ENCODE measurements at regions not wholly inside any gene's neighbourhood (a gene's known extent, or its start where the extent isn't known, plus 50 kb on each side); places are given as distances from the start of the nearest gene placed in this dataset.

DNA sequence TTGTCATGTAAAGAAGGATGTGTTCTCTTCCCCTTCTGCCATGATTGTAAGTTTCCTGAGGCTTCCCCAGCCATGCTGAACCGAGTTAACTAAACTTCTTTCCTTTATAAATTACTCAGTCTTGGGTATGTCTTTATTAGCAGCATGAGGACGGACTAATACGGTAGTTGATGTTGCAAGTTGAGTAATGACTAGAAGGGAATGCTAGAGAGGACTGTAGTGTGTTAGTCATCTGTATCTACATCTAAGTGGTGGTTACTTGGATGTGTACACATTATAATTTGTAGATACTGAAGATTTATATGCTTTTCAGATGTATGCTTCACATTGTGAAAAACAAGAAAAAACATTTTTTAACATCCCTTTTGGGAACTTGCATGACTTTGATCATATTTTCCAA is 244.6 kb downstream of the POLR1F start (continued):
- TF ChIP-seq REST (IDR thresholded peaks at IDR 0.05; ENCODE audit: unreplicated experiment) = no peak
- no peak for TF ChIP-seq ZNF114 (CRISPR knock-in tag; IDR thresholded peaks at IDR 0.05)
- no peak for TF ChIP-seq NANOG (IDR thresholded peaks at IDR 0.05; ENCODE audit: borderline replicate concordance)
- TF ChIP-seq EZH2 (IDR thresholded peaks at IDR 0.05; ENCODE audit: low read depth, unreplicated experiment) = no peak

- no peaks in the 10 kb centered on the region for H3K27me3 Mint-ChIP-seq (ENCODE audit: insufficient read depth, low read depth, poor library complexity)
- Histone ChIP-seq H3K36me3 (ENCODE audit: insufficient read depth) (no peaks in the 10 kb centered on the region), H4K20me1 (replicated peaks; ENCODE audit: insufficient read depth) (no peaks in the 10 kb centered on the region), H3K27ac (ENCODE audit: low read depth) (no peak overlapping the region), H3K4me2 (no peak overlapping the region), H3F3A (replicated peaks; ENCODE audit: low read depth) (no peaks in the 10 kb centered on the region), H3K27me3 (ENCODE audit: insufficient read depth) (no peaks in the 10 kb centered on the region), H3K9me2 (ENCODE audit: insufficient read depth) (no peaks in the 10 kb centered on the region), H3K4me3 (no peak overlapping the region), H3K79me2 (replicated peaks; ENCODE audit: insufficient read depth) (no peaks in the 10 kb centered on the region), H2AFZ (no peak overlapping the region), H3K4me1 (ENCODE audit: insufficient read depth) (no peaks in the 10 kb centered on the region)
- no peaks in the 10 kb centered on the region for H3K36me3 Mint-ChIP-seq (ENCODE audit: low read depth)
- DNase-seq (ENCODE audit: low spot score) (no peak), ATAC-seq (no peak)
- H3K9me3 Mint-ChIP-seq = no peaks in the 10 kb centered on the region
- H3K4me1 Mint-ChIP-seq = no peaks in the 10 kb centered on the region
- H3K27ac Mint-ChIP-seq = no peak overlapping the region
- H3K4me3 Mint-ChIP-seq = no peak overlapping the region
- TF ChIP-seq ZNF114 (CRISPR knock-in tag; IDR thresholded peaks at IDR 0.05) (no peak), STAT1 (IDR thresholded peaks at IDR 0.05; ENCODE audit: unreplicated experiment) (no peak), EZH2phosphoT487 (IDR thresholded peaks at IDR 0.05; ENCODE audit: unreplicated experiment) (no peak), CREB1 (CRISPR knock-in tag; IDR thresholded peaks at IDR 0.05; ENCODE audit: low read depth) (no peak), ZNF331 (CRISPR knock-in tag; IDR thresholded peaks at IDR 0.05; ENCODE audit: low read depth) (no peak), REST (IDR thresholded peaks at IDR 0.05; ENCODE audit: unreplicated experiment) (no peak), EZH2 (IDR thresholded peaks at IDR 0.05; ENCODE audit: low read depth, unreplicated experiment) (no peak), NANOG (IDR thresholded peaks at IDR 0.05; ENCODE audit: borderline replicate concordance) (no peak)
- TF ChIP-seq, protein P1, sequence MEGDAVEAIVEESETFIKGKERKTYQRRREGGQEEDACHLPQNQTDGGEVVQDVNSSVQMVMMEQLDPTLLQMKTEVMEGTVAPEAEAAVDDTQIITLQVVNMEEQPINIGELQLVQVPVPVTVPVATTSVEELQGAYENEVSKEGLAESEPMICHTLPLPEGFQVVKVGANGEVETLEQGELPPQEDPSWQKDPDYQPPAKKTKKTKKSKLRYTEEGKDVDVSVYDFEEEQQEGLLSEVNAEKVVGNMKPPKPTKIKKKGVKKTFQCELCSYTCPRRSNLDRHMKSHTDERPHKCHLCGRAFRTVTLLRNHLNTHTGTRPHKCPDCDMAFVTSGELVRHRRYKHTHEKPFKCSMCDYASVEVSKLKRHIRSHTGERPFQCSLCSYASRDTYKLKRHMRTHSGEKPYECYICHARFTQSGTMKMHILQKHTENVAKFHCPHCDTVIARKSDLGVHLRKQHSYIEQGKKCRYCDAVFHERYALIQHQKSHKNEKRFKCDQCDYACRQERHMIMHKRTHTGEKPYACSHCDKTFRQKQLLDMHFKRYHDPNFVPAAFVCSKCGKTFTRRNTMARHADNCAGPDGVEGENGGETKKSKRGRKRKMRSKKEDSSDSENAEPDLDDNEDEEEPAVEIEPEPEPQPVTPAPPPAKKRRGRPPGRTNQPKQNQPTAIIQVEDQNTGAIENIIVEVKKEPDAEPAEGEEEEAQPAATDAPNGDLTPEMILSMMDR (conservative IDR thresholded peaks at IDR 0.05; ENCODE audit: low read depth in 2 of 2) = no peak
- TF ChIP-seq, protein P2, sequence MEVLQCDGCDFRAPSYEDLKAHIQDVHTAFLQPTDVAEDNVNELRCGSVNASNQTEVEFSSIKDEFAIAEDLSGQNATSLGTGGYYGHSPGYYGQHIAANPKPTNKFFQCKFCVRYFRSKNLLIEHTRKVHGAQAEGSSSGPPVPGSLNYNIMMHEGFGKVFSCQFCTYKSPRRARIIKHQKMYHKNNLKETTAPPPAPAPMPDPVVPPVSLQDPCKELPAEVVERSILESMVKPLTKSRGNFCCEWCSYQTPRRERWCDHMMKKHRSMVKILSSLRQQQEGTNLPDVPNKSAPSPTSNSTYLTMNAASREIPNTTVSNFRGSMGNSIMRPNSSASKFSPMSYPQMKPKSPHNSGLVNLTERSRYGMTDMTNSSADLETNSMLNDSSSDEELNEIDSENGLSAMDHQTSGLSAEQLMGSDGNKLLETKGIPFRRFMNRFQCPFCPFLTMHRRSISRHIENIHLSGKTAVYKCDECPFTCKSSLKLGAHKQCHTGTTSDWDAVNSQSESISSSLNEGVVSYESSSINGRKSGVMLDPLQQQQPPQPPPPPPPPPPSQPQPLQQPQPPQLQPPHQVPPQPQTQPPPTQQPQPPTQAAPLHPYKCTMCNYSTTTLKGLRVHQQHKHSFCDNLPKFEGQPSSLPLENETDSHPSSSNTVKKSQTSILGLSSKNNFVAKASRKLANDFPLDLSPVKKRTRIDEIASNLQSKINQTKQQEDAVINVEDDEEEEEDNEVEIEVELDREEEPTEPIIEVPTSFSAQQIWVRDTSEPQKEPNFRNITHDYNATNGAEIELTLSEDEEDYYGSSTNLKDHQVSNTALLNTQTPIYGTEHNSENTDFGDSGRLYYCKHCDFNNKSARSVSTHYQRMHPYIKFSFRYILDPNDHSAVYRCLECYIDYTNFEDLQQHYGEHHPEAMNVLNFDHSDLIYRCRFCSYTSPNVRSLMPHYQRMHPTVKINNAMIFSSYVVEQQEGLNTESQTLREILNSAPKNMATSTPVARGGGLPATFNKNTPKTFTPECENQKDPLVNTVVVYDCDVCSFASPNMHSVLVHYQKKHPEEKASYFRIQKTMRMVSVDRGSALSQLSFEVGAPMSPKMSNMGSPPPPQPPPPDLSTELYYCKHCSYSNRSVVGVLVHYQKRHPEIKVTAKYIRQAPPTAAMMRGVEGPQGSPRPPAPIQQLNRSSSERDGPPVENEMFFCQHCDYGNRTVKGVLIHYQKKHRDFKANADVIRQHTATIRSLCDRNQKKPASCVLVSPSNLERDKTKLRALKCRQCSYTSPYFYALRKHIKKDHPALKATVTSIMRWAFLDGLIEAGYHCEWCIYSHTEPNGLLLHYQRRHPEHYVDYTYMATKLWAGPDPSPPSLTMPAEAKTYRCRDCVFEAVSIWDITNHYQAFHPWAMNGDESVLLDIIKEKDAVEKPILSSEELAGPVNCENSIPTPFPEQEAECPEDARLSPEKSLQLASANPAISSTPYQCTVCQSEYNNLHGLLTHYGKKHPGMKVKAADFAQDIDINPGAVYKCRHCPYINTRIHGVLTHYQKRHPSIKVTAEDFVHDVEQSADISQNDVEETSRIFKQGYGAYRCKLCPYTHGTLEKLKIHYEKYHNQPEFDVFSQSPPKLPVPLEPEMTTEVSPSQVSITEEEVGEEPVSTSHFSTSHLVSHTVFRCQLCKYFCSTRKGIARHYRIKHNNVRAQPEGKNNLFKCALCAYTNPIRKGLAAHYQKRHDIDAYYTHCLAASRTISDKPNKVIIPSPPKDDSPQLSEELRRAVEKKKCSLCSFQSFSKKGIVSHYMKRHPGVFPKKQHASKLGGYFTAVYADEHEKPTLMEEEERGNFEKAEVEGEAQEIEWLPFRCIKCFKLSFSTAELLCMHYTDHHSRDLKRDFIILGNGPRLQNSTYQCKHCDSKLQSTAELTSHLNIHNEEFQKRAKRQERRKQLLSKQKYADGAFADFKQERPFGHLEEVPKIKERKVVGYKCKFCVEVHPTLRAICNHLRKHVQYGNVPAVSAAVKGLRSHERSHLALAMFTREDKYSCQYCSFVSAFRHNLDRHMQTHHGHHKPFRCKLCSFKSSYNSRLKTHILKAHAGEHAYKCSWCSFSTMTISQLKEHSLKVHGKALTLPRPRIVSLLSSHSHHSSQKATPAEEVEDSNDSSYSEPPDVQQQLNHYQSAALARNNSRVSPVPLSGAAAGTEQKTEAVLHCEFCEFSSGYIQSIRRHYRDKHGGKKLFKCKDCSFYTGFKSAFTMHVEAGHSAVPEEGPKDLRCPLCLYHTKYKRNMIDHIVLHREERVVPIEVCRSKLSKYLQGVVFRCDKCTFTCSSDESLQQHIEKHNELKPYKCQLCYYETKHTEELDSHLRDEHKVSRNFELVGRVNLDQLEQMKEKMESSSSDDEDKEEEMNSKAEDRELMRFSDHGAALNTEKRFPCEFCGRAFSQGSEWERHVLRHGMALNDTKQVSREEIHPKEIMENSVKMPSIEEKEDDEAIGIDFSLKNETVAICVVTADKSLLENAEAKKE (CRISPR knock-in tag; IDR thresholded peaks at IDR 0.05) = no peak
These were observed 245.3 kb downstream of the POLR1F start for GRCh38 chr7:19463581-19463980.
